K562 (cell line): ENCODE measurements at regions not wholly inside any gene's neighbourhood (a gene's known extent, or its start where the extent isn't known, plus 50 kb on each side); places are given as distances from the start of the nearest gene placed in this dataset.

Experiments
- BCLAF1 ChIP-seq, 2 experiments: fragments of 450-650 bp in 1 of 2; IDR thresholded peaks; 2 replicates each; pipeline ENCODE4 v1.6.1; 2011 to 2017; ENCODE audit warnings: low read depth in 2 of 2, antibody characterized with exemption in 1 of 2, borderline replicate concordance in 1 of 2, low read length in 1 of 2, mild to moderate bottlenecking in 1 of 2, mixed read lengths in 1 of 2; ENCODE audit not compliant: control insufficient read depth in 1 of 2
- CC2D1A ChIP-seq: fragments of 450-650 bp; IDR thresholded peaks from 2 replicates; pipeline ENCODE4 v1.6.1; 2017; ENCODE audit warnings: mild to moderate bottlenecking
- E2F3 ChIP-seq: fragments of 250-450 bp; sonication (Bioruptor Pico); IDR thresholded peaks from 2 replicates; pipeline ENCODE4 v1.4.0; 2020; ENCODE audit warnings: mild to moderate bottlenecking
- IRF2 ChIP-seq: sonication (generic); formaldehyde crosslinking; IDR thresholded peaks from 2 replicates; pipeline ENCODE4 v1.8.1; 2022; ENCODE audit warnings: mild to moderate bottlenecking, missing genetic modification reagents
- POLR2AphosphoS2 ChIP-seq: IDR thresholded peaks from 2 replicates; pipeline ENCODE4 v1.6.1; 2012; ENCODE audit warnings: low read length, improper control_type of control experiment
- POLR3G ChIP-seq: IDR thresholded peaks from 2 replicates; pipeline ENCODE4 v1.6.1; 2011; ENCODE audit not compliant: insufficient read length, insufficient replicate concordance; ENCODE audit errors: extremely low read depth
- SMARCE1 ChIP-seq: fragments of 450-650 bp; IDR thresholded peaks from 2 replicates; pipeline ENCODE4 v1.7.1; 2016; ENCODE audit warnings: mild to moderate bottlenecking
- ZBTB34 ChIP-seq: fragments of 250-450 bp; sonication (Bioruptor Pico); IDR thresholded peaks from 2 replicates; pipeline ENCODE4 v1.8.0; 2021; ENCODE audit warnings: mild to moderate bottlenecking, moderate library complexity
- ZFP36 ChIP-seq: fragments of 150-350 bp; IDR thresholded peaks from 2 replicates; pipeline ENCODE4 v1.6.1; 2018; ENCODE audit warnings: low read length, low read depth; ENCODE audit not compliant: partially characterized antibody
- ZNF12 ChIP-seq: sonication (generic); formaldehyde crosslinking; IDR thresholded peaks from 2 replicates; pipeline ENCODE4 v1.4.0; 2020; ENCODE audit warnings: mild to moderate bottlenecking, missing genetic modification reagents

GRCh38 chr4:34893382-34893781 lies 1350.9 kb downstream of the ARAP2 start (continued):
- TF ChIP-seq ZBTB34, result no peak
- no peak for TF ChIP-seq CC2D1A
- no peak for TF ChIP-seq POLR2AphosphoS2
- TF ChIP-seq BCLAF1 (IDR thresholded peaks at IDR 0.05; ENCODE audit: borderline replicate concordance in 1 of 2, control insufficient read depth in 1 of 2, low read depth in 2 of 2, low read length in 1 of 2), result no peak
- no peak for TF ChIP-seq SMARCE1
- TF ChIP-seq ZNF12 (CRISPR knock-in tag), result no peak
- no peak for TF ChIP-seq IRF2 (CRISPR knock-in tag)
- no peak for TF ChIP-seq E2F3 (CRISPR knock-in tag)
- no peak for TF ChIP-seq ZFP36
- TF ChIP-seq POLR3G, result no peak
